ENCODE measurements at regions not wholly inside any gene's neighbourhood (a gene's known extent, or its start where the extent isn't known, plus 50 kb on each side); places are given as distances from the start of the nearest gene placed in this dataset.

DNA sequence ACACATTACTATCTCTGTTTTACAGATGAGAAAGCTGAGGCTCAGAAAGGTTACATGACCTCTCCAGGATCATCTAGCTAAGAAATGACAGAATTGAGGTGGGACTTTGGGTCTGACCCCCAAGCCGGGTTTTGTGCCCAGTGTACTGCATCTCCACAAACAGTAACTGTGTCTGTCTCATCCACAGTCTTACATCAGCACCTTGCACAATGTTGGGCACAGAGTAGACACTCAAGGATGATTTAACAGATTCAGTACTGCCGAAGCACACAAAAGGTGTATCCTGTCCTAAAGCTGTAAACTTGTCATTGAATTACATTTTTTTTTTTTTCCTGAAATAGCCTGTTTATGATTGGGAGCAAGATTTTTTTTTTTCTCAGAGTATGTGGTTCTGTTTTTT lies 84.8 kb downstream of the ADCYAP1 start:
- no peak for TF ChIP-seq YY1 (IDR thresholded peaks at IDR 0.05; ENCODE audit: insufficient read depth, insufficient read length)
- no peak for TF ChIP-seq ZNF274 (IDR thresholded peaks at IDR 0.05; ENCODE audit: low read depth, low read length)

Data from NT2/D1 (cell line).